Esophagus squamous epithelium (tissue), 4 donors: ENCODE measurements at regions not wholly inside any gene's neighbourhood (a gene's known extent, or its start where the extent isn't known, plus 50 kb on each side); places are given as distances from the start of the nearest gene placed in this dataset.

Experiments used
- CTCF ChIP-seq, 6 experiments: fragments of 450-650 bp in 4 of 6; fragments of 200-600 bp in 2 of 6; sonication (generic) in 2 of 6; IDR thresholded peaks; one replicate each; pipeline ENCODE4 v1.5.1; 2016 to 2019; ENCODE audit warnings: antibody characterized with exemption in 6 of 6, mild to moderate bottlenecking in 4 of 6, moderate library complexity in 4 of 6
- POLR2A ChIP-seq, 4 donors: fragments of 450-650 bp; IDR thresholded peaks; one replicate each; pipeline ENCODE4 v1.6.1; 2017; ENCODE audit warnings: antibody characterized with exemption in 4 of 4, mild to moderate bottlenecking in 4 of 4, moderate library complexity in 3 of 4

GRCh38 chr20:55200317-55200716 is 724.9 kb downstream of the DOK5 start:
- TF ChIP-seq CTCF (IDR thresholded peaks at IDR 0.05), result no peak
- TF ChIP-seq POLR2A (IDR thresholded peaks at IDR 0.05), result no peak
